Calu3 (cell line): ENCODE measurements at regions not wholly inside any gene's neighbourhood (a gene's known extent, or its start where the extent isn't known, plus 50 kb on each side); places are given as distances from the start of the nearest gene placed in this dataset.

ENCODE experiments used
- BruUV-seq: library from RNA; stranded (reverse); fragments of 400-500 nt; replicated peaks from 2 replicates; lab custom pipeline; 2021; lab: Mats Ljungman, UMichigan
- CTCF ChIA-PET: fragments of 300-600 bp; sonication (Branson Sonifier 250); formaldehyde crosslinking; loops from one replicate; lab custom pipeline; 2022; ENCODE audit warnings: antibody characterized with exemption; lab: Charles Lee
- DNase-seq: peaks from one replicate; pipeline ENCODE4 v3.0.0; 2022
- H3K27ac Mint-ChIP-seq: one replicate; pipeline ENCODE4 v1.8.0; 2022; ENCODE audit warnings: mixed read lengths; ENCODE audit not compliant: unreplicated experiment
- H3K27me3 Mint-ChIP-seq: one replicate; pipeline ENCODE4 v1.8.0; 2022; ENCODE audit warnings: mixed read lengths; ENCODE audit not compliant: unreplicated experiment
- H3K36me3 Mint-ChIP-seq: one replicate; pipeline ENCODE4 v1.8.0; 2022; ENCODE audit warnings: mild to moderate bottlenecking, moderate library complexity, mixed read lengths; ENCODE audit not compliant: insufficient read depth, unreplicated experiment
- H3K4me1 Mint-ChIP-seq: one replicate; pipeline ENCODE4 v1.8.0; 2022; ENCODE audit warnings: mild to moderate bottlenecking, low read depth, mixed read lengths; ENCODE audit not compliant: unreplicated experiment
- H3K4me3 Mint-ChIP-seq: one replicate; pipeline ENCODE4 v1.8.0; 2022; ENCODE audit warnings: mild to moderate bottlenecking, low read depth, moderate library complexity, mixed read lengths; ENCODE audit not compliant: unreplicated experiment
- H3K9me3 Mint-ChIP-seq: one replicate; pipeline ENCODE4 v1.8.0; 2022; ENCODE audit warnings: low read depth, mixed read lengths; ENCODE audit not compliant: unreplicated experiment
- CTCF ChIP-seq: fragments of 200-600 bp; IDR thresholded peaks from one replicate; pipeline ENCODE4 v1.8.0; 2022; ENCODE audit warnings: antibody characterized with exemption; ENCODE audit not compliant: unreplicated experiment
- intact Hi-C: fragments of 100-400 bp; cut with micrococcal nuclease; formaldehyde crosslinking; loops from one replicate; pipeline ENCODE4 v1.10.0; 2022; ENCODE audit not compliant: unreplicated experiment

GRCh38 chr5:157994906-157995519 is 136.1 kb upstream of the CLINT1 start:
- peak overlapping the region; percentile 7 for H3K27ac Mint-ChIP-seq
- intact Hi-C loops = loop anchor here (1.0 kb wide), 5 partner anchors 47 to 233 kb away; no protein-coding TSS in a partner anchor
- no TSS peak for BruUV-seq
- H3K4me3 Mint-ChIP-seq = peak overlapping the region; percentile 47
- no peaks in the 10 kb centered on the region for H3K36me3 Mint-ChIP-seq
- TF ChIP-seq CTCF = peak; percentile 70
- H3K4me1 Mint-ChIP-seq = peaks cover 21% of the 10 kb centered on the region
- CTCF ChIA-PET = interaction anchor here (0.6 to 1.8 kb wide), 13 partner anchors 9 to 213 kb away, joined by 3 to 20 read pairs (median 4); no protein-coding TSS in a partner anchor
- H3K27me3 Mint-ChIP-seq = no peaks in the 10 kb centered on the region
- no peaks in the 10 kb centered on the region for H3K9me3 Mint-ChIP-seq
- peak; percentile 86 for DNase-seq

GRCh38 chr5:157993986-157994691 is 135.2 kb upstream of the CLINT1 start:
- peaks cover 21% of the 10 kb centered on the region for H3K4me1 Mint-ChIP-seq
- no peaks in the 10 kb centered on the region for H3K9me3 Mint-ChIP-seq
- peak overlapping the region; percentile 7 for H3K27ac Mint-ChIP-seq
- CTCF ChIA-PET = interaction anchor here (0.6 to 1.8 kb wide), 11 partner anchors 10 to 176 kb away, joined by 3 to 20 read pairs (median 6); no protein-coding TSS in a partner anchor
- DNase-seq = peak; percentile 21
- H3K27me3 Mint-ChIP-seq = no peaks in the 10 kb centered on the region
- intact Hi-C loops = no loop called here
- TF ChIP-seq CTCF = no peak
- no peaks in the 10 kb centered on the region for H3K36me3 Mint-ChIP-seq
- peak overlapping the region; percentile 47 for H3K4me3 Mint-ChIP-seq
- BruUV-seq = no TSS peak

- Mint-ChIP-seq H3K36me3 (no peaks in the 10 kb centered on the region), H3K27ac (no peak overlapping the region), H3K27me3 (no peaks in the 10 kb centered on the region), H3K4me1 (peaks cover 19% of the 10 kb centered on the region), H3K9me3 (no peaks in the 10 kb centered on the region), H3K4me3 (no peak overlapping the region)
- intact Hi-C loops = no loop called here
- CTCF ChIA-PET = no interaction called here
- BruUV-seq = no TSS peak
- no peak for TF ChIP-seq CTCF
- no peak for DNase-seq
Observed at GRCh38 chr5:157993201-157993600, 134.3 kb upstream of the CLINT1 start.

- Mint-ChIP-seq H3K4me1 (peaks cover 11% of the 10 kb centered on the region), H3K27me3 (no peaks in the 10 kb centered on the region), H3K4me3 (no peak overlapping the region), H3K9me3 (peaks cover 4% of the 10 kb centered on the region), H3K36me3 (no peaks in the 10 kb centered on the region), H3K27ac (no peak overlapping the region)
- no TSS peak for BruUV-seq
- no peak for DNase-seq
- intact Hi-C loops = no loop called here
- CTCF ChIA-PET = no interaction called here
- TF ChIP-seq CTCF = no peak
Observed at GRCh38 chr5:157990583-157991181, 131.7 kb upstream of the CLINT1 start.
